ENCODE measurements at regions not wholly inside any gene's neighbourhood (a gene's known extent, or its start where the extent isn't known, plus 50 kb on each side); places are given as distances from the start of the nearest gene placed in this dataset.

GRCh38 chr12:61996717-61997116 is 263.5 kb upstream of the USP15 start:
- TF ChIP-seq CTCF (IDR thresholded peaks at IDR 0.05) (no peak), POLR2A (IDR thresholded peaks at IDR 0.05) (no peak)

All from prostate gland (tissue), 2 donors.